ENCODE measurements at regions not wholly inside any gene's neighbourhood (a gene's known extent, or its start where the extent isn't known, plus 50 kb on each side); places are given as distances from the start of the nearest gene placed in this dataset.

DNA sequence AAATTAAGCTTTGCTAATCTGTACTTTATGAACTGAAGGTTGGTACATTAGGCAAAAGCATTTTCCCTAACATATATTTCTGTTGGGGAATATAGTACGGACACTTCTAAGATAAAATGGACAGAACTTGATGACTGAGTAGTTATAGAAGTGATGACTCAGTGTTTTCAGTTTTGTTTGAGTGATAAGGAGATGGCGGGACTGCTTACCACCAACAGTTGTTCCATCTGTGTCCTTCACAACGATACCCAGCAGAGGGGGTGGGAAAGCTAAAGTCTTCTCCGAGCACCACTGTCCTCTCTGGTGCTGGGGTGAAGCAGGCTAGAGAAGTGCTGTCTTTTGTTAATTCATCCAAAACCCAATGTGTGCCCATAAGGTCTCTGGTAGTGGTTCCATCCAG lies 195.8 kb downstream of the CD47 start:
- no peak overlapping the region for H3K4me2 ChIP-seq (ENCODE audit: low read length)
- no peak overlapping the region for H2AFZ ChIP-seq (ENCODE audit: low read depth, low read length)
- no peaks in the 10 kb centered on the region for H3K9me3 ChIP-seq (ENCODE audit: low read length)
- no peak overlapping the region for H3K9ac ChIP-seq (ENCODE audit: low read length)
- H3K27me3 ChIP-seq (ENCODE audit: insufficient read depth, low read depth, low read length): no peaks in the 10 kb centered on the region
- no peaks in the 10 kb centered on the region for H3F3A ChIP-seq (ENCODE audit: insufficient read depth, low read length, poor library complexity, severe bottlenecking)
- no peaks in the 10 kb centered on the region for H3K36me3 ChIP-seq (ENCODE audit: insufficient read depth, low read length)
- no peaks in the 10 kb centered on the region for H3K79me2 ChIP-seq (replicated peaks; ENCODE audit: insufficient read depth, low read length)
- H3K9me2 ChIP-seq (ENCODE audit: insufficient read depth, low read length): no peaks in the 10 kb centered on the region
- H3K4me3 ChIP-seq (ENCODE audit: low read length): no peak overlapping the region
- TF ChIP-seq, protein P1, sequence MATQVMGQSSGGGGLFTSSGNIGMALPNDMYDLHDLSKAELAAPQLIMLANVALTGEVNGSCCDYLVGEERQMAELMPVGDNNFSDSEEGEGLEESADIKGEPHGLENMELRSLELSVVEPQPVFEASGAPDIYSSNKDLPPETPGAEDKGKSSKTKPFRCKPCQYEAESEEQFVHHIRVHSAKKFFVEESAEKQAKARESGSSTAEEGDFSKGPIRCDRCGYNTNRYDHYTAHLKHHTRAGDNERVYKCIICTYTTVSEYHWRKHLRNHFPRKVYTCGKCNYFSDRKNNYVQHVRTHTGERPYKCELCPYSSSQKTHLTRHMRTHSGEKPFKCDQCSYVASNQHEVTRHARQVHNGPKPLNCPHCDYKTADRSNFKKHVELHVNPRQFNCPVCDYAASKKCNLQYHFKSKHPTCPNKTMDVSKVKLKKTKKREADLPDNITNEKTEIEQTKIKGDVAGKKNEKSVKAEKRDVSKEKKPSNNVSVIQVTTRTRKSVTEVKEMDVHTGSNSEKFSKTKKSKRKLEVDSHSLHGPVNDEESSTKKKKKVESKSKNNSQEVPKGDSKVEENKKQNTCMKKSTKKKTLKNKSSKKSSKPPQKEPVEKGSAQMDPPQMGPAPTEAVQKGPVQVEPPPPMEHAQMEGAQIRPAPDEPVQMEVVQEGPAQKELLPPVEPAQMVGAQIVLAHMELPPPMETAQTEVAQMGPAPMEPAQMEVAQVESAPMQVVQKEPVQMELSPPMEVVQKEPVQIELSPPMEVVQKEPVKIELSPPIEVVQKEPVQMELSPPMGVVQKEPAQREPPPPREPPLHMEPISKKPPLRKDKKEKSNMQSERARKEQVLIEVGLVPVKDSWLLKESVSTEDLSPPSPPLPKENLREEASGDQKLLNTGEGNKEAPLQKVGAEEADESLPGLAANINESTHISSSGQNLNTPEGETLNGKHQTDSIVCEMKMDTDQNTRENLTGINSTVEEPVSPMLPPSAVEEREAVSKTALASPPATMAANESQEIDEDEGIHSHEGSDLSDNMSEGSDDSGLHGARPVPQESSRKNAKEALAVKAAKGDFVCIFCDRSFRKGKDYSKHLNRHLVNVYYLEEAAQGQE (IDR thresholded peaks at IDR 0.05; ENCODE audit: borderline replicate concordance): no peak
- TF ChIP-seq SMC3 (conservative IDR thresholded peaks at IDR 0.05; ENCODE audit: poor library complexity) (no peak), POLR2AphosphoS5 (IDR thresholded peaks at IDR 0.05) (no peak), EZH2 (IDR thresholded peaks at IDR 0.05; ENCODE audit: borderline replicate concordance, insufficient read depth, low read length, poor library complexity, severe bottlenecking) (no peak), TAF1 (IDR thresholded peaks at IDR 0.05; ENCODE audit: low read depth) (no peak), EP300 (conservative IDR thresholded peaks at IDR 0.05; ENCODE audit: poor library complexity, severe bottlenecking) (no peak), RAD21 (conservative IDR thresholded peaks at IDR 0.05) (no peak), MXI1 (conservative IDR thresholded peaks at IDR 0.05; ENCODE audit: poor library complexity, severe bottlenecking) (no peak)
- TF ChIP-seq, protein P2, sequence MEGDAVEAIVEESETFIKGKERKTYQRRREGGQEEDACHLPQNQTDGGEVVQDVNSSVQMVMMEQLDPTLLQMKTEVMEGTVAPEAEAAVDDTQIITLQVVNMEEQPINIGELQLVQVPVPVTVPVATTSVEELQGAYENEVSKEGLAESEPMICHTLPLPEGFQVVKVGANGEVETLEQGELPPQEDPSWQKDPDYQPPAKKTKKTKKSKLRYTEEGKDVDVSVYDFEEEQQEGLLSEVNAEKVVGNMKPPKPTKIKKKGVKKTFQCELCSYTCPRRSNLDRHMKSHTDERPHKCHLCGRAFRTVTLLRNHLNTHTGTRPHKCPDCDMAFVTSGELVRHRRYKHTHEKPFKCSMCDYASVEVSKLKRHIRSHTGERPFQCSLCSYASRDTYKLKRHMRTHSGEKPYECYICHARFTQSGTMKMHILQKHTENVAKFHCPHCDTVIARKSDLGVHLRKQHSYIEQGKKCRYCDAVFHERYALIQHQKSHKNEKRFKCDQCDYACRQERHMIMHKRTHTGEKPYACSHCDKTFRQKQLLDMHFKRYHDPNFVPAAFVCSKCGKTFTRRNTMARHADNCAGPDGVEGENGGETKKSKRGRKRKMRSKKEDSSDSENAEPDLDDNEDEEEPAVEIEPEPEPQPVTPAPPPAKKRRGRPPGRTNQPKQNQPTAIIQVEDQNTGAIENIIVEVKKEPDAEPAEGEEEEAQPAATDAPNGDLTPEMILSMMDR (IDR thresholded peaks at IDR 0.05; ENCODE audit: poor library complexity, severe bottlenecking): no peak
- H3K27ac ChIP-seq (ENCODE audit: low read length): no peak overlapping the region
- no peaks in the 10 kb centered on the region for H4K20me1 ChIP-seq (ENCODE audit: insufficient read depth)

DNA sequence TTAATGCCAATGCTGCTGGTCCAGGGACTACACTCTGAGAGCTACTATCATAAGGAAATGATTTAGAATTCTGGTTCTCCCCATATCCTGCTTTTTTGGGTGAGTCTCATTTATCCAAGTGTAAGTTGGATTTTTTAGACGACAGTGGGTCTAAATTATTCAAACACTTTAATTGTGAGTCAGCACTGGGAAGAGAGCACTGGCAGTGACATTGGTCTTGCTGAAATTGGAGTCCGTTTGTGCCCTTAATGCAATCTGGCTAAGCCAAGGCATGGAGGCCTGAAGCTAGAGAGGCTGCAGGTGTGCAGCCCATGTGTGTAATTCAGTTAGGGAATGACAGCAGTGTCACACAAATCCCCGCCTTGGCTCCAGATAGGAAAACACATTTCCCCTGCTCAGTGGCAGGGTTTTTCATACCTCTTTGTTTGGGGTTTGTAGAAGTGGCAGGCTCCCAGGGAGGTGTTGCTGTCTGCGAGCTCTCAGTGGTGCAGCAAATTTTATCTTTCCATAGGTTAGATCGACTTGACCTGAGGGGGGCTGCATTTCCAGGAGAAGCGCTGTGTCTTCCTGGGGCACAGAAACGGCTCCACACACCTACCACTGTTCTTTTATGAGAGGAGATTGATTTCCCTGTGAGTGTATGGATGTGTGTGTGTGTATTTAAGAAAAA lies 197.7 kb downstream of the CD47 start:
- no peaks in the 10 kb centered on the region for H4K20me1 ChIP-seq (ENCODE audit: insufficient read depth)
- H3K4me2 ChIP-seq (ENCODE audit: low read length): no peak overlapping the region
- H3K9me3 ChIP-seq (ENCODE audit: low read length): no peaks in the 10 kb centered on the region
- no peaks in the 10 kb centered on the region for H3K27me3 ChIP-seq (ENCODE audit: insufficient read depth, low read depth, low read length)
- H3F3A ChIP-seq (ENCODE audit: insufficient read depth, low read length, poor library complexity, severe bottlenecking): no peaks in the 10 kb centered on the region
- TF ChIP-seq EZH2 (IDR thresholded peaks at IDR 0.05; ENCODE audit: borderline replicate concordance, insufficient read depth, low read length, poor library complexity, severe bottlenecking) (no peak), SMC3 (conservative IDR thresholded peaks at IDR 0.05; ENCODE audit: poor library complexity) (no peak), RAD21 (conservative IDR thresholded peaks at IDR 0.05) (no peak), EP300 (conservative IDR thresholded peaks at IDR 0.05; ENCODE audit: poor library complexity, severe bottlenecking) (no peak), MXI1 (conservative IDR thresholded peaks at IDR 0.05; ENCODE audit: poor library complexity, severe bottlenecking) (no peak), TAF1 (IDR thresholded peaks at IDR 0.05; ENCODE audit: low read depth) (no peak), POLR2AphosphoS5 (IDR thresholded peaks at IDR 0.05) (no peak)
- TF ChIP-seq, protein P2 (IDR thresholded peaks at IDR 0.05; ENCODE audit: poor library complexity, severe bottlenecking): no peak
- TF ChIP-seq, protein P1 (IDR thresholded peaks at IDR 0.05; ENCODE audit: borderline replicate concordance): no peak
- H3K36me3 ChIP-seq (ENCODE audit: insufficient read depth, low read length): no peaks in the 10 kb centered on the region
- H3K27ac ChIP-seq (ENCODE audit: low read length): no peak overlapping the region
- no peak overlapping the region for H3K4me3 ChIP-seq (ENCODE audit: low read length)
- H3K79me2 ChIP-seq (replicated peaks; ENCODE audit: insufficient read depth, low read length): no peaks in the 10 kb centered on the region
- H3K9ac ChIP-seq (ENCODE audit: low read length): no peak overlapping the region
- no peak overlapping the region for H2AFZ ChIP-seq (ENCODE audit: low read depth, low read length)
- H3K9me2 ChIP-seq (ENCODE audit: insufficient read depth, low read length): no peaks in the 10 kb centered on the region
